Right lobe of liver (tissue), 4 donors: ENCODE measurements at regions not wholly inside any gene's neighbourhood (a gene's known extent, or its start where the extent isn't known, plus 50 kb on each side); places are given as distances from the start of the nearest gene placed in this dataset.

Source experiments
- CTCF ChIP-seq, 4 donors: fragments of 200-600 bp in 3 of 4; fragments of 450-650 bp in 1 of 4; IDR thresholded peaks; one replicate each; pipeline versions ENCODE4 v1.5.1 to v1.8.0; 2016 to 2022; ENCODE audit warnings: antibody characterized with exemption in 4 of 4, mild to moderate bottlenecking in 2 of 4
- POLR2A ChIP-seq: fragments of 450-650 bp; IDR thresholded peaks from one replicate; pipeline ENCODE4 v1.6.1; 2017; ENCODE audit warnings: antibody characterized with exemption, mild to moderate bottlenecking
- donor health status: DM: no; HTN: no; CAD: no.
- donor health status: DM: no; HTN: no; CAD: no.
- donor health status: DM: no; HTN: yes; CAD: no.

- TF ChIP-seq POLR2A: no peak
- TF ChIP-seq CTCF (IDR thresholded peaks at IDR 0.05): no peak
Measured at GRCh38 chr13:65582160-65582559, 1648.0 kb downstream of the PCDH9 start.
